ENCODE measurements at regions not wholly inside any gene's neighbourhood (a gene's known extent, or its start where the extent isn't known, plus 50 kb on each side); places are given as distances from the start of the nearest gene placed in this dataset.
A peak's percentile ranks its signal among the peaks of the same experiment; 100 is the strongest.
"Not testable (repeated sequence)": the region's sequence is repeated elsewhere in the genome, so short reads cannot be mapped to it uniquely, and the experiment has no call there.

- Histone ChIP-seq H3K27ac (ENCODE audit: low read length) (peak overlapping the region; percentile 55), H2AFZ (ENCODE audit: low read depth, low read length) (peak overlapping the region; percentile 98), H3K9ac (ENCODE audit: low read length) (peak overlapping the region; percentile 67), H3K27me3 (ENCODE audit: low read depth, low read length) (no peaks in the 10 kb centered on the region), H3K4me2 (ENCODE audit: low read length) (peak overlapping the region; percentile 92), H3K36me3 (replicated peaks; ENCODE audit: low read depth, low read length) (no peaks in the 10 kb centered on the region), H4K20me1 (ENCODE audit: insufficient read depth, low read length) (no peaks in the 10 kb centered on the region), H3K4me1 (ENCODE audit: low read length) (peaks cover 56% of the 10 kb centered on the region), H3K9me3 (ENCODE audit: insufficient read depth, low read length) (no peaks in the 10 kb centered on the region), H3K4me3 (ENCODE audit: low read length) (peak overlapping the region; percentile 73), H3K79me2 (ENCODE audit: low read length) (no peaks in the 10 kb centered on the region)
- no peak for TF ChIP-seq EZH2phosphoT487 (IDR thresholded peaks at IDR 0.05; ENCODE audit: low read depth)
- no peak for TF ChIP-seq CTCF (IDR thresholded peaks at IDR 0.05; ENCODE audit: low read depth, low read length)
These were observed 124.3 kb upstream of the SLC39A10 start for GRCh38 chr2:195532628-195533271.

GRCh38 chr2:195532255-195532627 lies 124.8 kb upstream of the SLC39A10 start:
- Histone ChIP-seq H3K4me2 (ENCODE audit: low read length) (peak overlapping the region; percentile 92), H3K27me3 (ENCODE audit: low read depth, low read length) (no peaks in the 10 kb centered on the region), H2AFZ (ENCODE audit: low read depth, low read length) (peak overlapping the region; percentile 98; the same call in 1 of the 2 replicates), H3K4me1 (ENCODE audit: low read length) (peaks cover 52% of the 10 kb centered on the region), H3K9ac (ENCODE audit: low read length) (peak overlapping the region; percentile 67), H4K20me1 (ENCODE audit: insufficient read depth, low read length) (no peaks in the 10 kb centered on the region), H3K79me2 (ENCODE audit: low read length) (no peaks in the 10 kb centered on the region), H3K9me3 (ENCODE audit: insufficient read depth, low read length) (no peaks in the 10 kb centered on the region), H3K36me3 (replicated peaks; ENCODE audit: low read depth, low read length) (no peaks in the 10 kb centered on the region), H3K27ac (ENCODE audit: low read length) (peak overlapping the region; percentile 55), H3K4me3 (ENCODE audit: low read length) (peak overlapping the region; percentile 73)
- TF ChIP-seq CTCF (IDR thresholded peaks at IDR 0.05; ENCODE audit: low read depth, low read length) (no peak), EZH2phosphoT487 (IDR thresholded peaks at IDR 0.05; ENCODE audit: low read depth) (no peak)

GRCh38 chr2:195531754-195532153 lies 125.3 kb upstream of the SLC39A10 start:
- Histone ChIP-seq H3K27ac (ENCODE audit: low read length) (no peak overlapping the region), H3K27me3 (ENCODE audit: low read depth, low read length) (no peaks in the 10 kb centered on the region), H2AFZ (ENCODE audit: low read depth, low read length) (no peak overlapping the region), H3K79me2 (ENCODE audit: low read length) (no peaks in the 10 kb centered on the region), H3K4me1 (ENCODE audit: low read length) (peaks cover 47% of the 10 kb centered on the region), H3K9me3 (ENCODE audit: insufficient read depth, low read length) (no peaks in the 10 kb centered on the region), H3K36me3 (replicated peaks; ENCODE audit: low read depth, low read length) (no peaks in the 10 kb centered on the region), H3K4me2 (ENCODE audit: low read length) (no peak overlapping the region), H3K4me3 (ENCODE audit: low read length) (no peak overlapping the region), H4K20me1 (ENCODE audit: insufficient read depth, low read length) (no peaks in the 10 kb centered on the region), H3K9ac (ENCODE audit: low read length) (no peak overlapping the region)
- no peak for TF ChIP-seq CTCF (IDR thresholded peaks at IDR 0.05; ENCODE audit: low read depth, low read length)
- no peak for TF ChIP-seq EZH2phosphoT487 (IDR thresholded peaks at IDR 0.05; ENCODE audit: low read depth)

GRCh38 chr2:195523242-195523641 lies 133.8 kb upstream of the SLC39A10 start:
- H3K36me3 ChIP-seq (replicated peaks; ENCODE audit: low read depth, low read length); H3K4me2 ChIP-seq (ENCODE audit: low read length); H2AFZ ChIP-seq (ENCODE audit: low read depth, low read length); H3K27me3 ChIP-seq (ENCODE audit: low read depth, low read length); H3K4me1 ChIP-seq (ENCODE audit: low read length); H4K20me1 ChIP-seq (ENCODE audit: insufficient read depth, low read length); H3K9ac ChIP-seq (ENCODE audit: low read length); H3K27ac ChIP-seq (ENCODE audit: low read length); H3K79me2 ChIP-seq (ENCODE audit: low read length); H3K4me3 ChIP-seq (ENCODE audit: low read length); H3K9me3 ChIP-seq (ENCODE audit: insufficient read depth, low read length): not testable (repeated sequence)
